Erythroblast (primary cell): ENCODE measurements at regions not wholly inside any gene's neighbourhood (a gene's known extent, or its start where the extent isn't known, plus 50 kb on each side); places are given as distances from the start of the nearest gene placed in this dataset.

Experiments
- GATA1 ChIP-seq: IDR thresholded peaks from 2 replicates; pipeline ENCODE4 v1.6.1; 2011; ENCODE audit warnings: low read depth, mild to moderate bottlenecking, control low read depth, low read length, moderate library complexity
- POLR2A ChIP-seq: IDR thresholded peaks from 2 replicates; pipeline ENCODE4 v1.6.1; 2011; ENCODE audit warnings: mild to moderate bottlenecking, low read length

DNA sequence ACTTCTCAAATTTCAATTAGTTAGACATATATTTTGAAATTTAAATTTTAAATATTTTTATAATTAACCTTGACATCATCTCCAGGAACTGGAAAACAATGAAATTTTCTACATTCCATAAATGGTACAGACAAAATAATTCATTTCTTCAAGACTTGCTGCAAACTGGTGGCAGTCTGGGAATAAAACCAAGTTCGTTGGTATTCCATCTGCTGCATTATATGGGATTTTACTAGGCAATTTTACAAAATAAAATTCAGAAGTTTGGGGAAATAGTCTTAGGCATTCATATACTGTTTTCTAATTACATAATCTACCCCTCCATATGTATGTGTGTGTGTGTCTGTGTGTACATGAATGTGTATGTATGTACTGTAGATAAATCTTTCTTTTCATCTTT is 984.6 kb upstream of the KCND2 start:
- TF ChIP-seq POLR2A, result no peak
- TF ChIP-seq GATA1, result no peak
